SK-N-SH (cell line): ENCODE measurements at regions not wholly inside any gene's neighbourhood (a gene's known extent, or its start where the extent isn't known, plus 50 kb on each side); places are given as distances from the start of the nearest gene placed in this dataset.

Source experiments
- CTCF ChIA-PET: fragments of 300-600, 350-600 bp; formaldehyde crosslinking; extraction: SDS; loops from one replicate; lab custom pipeline; 2021; lab: Yijun Ruan, JAX
- POLR2A ChIA-PET: fragments of 350-600 bp; sonication (Branson Sonifier 250); formaldehyde crosslinking; extraction: SDS; loops from one replicate; lab custom pipeline; 2020; ENCODE audit warnings: antibody characterized with exemption, inconsistent platforms; lab: Yijun Ruan, JAX
- DNase-seq: peaks from one replicate; pipeline ENCODE4 v3.0.0; 2012
- H2AFZ ChIP-seq: fragments of 200-600 bp; sonication (generic); 2 replicates; pipeline ENCODE4 v1.8.1; 2016; ENCODE audit warnings: antibody characterized with exemption, mild to moderate bottlenecking, low read depth
- H3F3A ChIP-seq: fragments of 200-600 bp; sonication (generic); replicated peaks from 2 replicates; pipeline ENCODE3; 2016; ENCODE audit warnings: antibody characterized with exemption, mild to moderate bottlenecking; ENCODE audit not compliant: insufficient read depth
- H3K27ac ChIP-seq, 2 experiments: fragments of 200-500 bp in 1 of 2; fragments of 200-600 bp in 1 of 2; sonication (Bioruptor generic) in 1 of 2; sonication (generic), shearing (Covaris generic) in 1 of 2; 2 replicates each; pipeline versions ENCODE4 v1.5.1 to v1.6.1; 2014 to 2016; ENCODE audit warnings: low read depth in 2 of 2, inconsistent platforms in 1 of 2, low read length in 1 of 2, mild to moderate bottlenecking in 1 of 2, mixed read lengths in 1 of 2
- H3K27me3 ChIP-seq: fragments of 200-600 bp; sonication (generic), shearing (Covaris generic); 2 replicates; pipeline ENCODE4 v1.6.1; 2016; ENCODE audit warnings: mixed run types; ENCODE audit not compliant: insufficient read depth
- H3K36me3 ChIP-seq, 2 experiments: fragments of 200-500 bp in 1 of 2; fragments of 200-600 bp in 1 of 2; sonication (Bioruptor generic) in 1 of 2; sonication (generic) in 1 of 2; replicated peaks in 1 of 2; 2 replicates each; pipeline versions ENCODE3 to v1.5.1; 2014 to 2016; ENCODE audit warnings: low read length in 1 of 2, mild to moderate bottlenecking in 1 of 2; ENCODE audit not compliant: insufficient read depth in 2 of 2, control insufficient read depth in 1 of 2
- H3K4me1 ChIP-seq, 2 experiments: fragments of 200-500 bp in 1 of 2; fragments of 200-600 bp in 1 of 2; sonication (Bioruptor generic) in 1 of 2; sonication (generic), shearing (Covaris generic) in 1 of 2; 2 replicates each; pipeline versions ENCODE4 v1.5.1 to v1.6.1; 2014 to 2016; ENCODE audit warnings: low read depth in 1 of 2, low read length in 1 of 2, mixed run types in 1 of 2; ENCODE audit not compliant: insufficient read depth in 2 of 2, control insufficient read depth in 1 of 2
- H3K4me2 ChIP-seq: fragments of 200-600 bp; sonication (generic), shearing (Covaris generic); 2 replicates; pipeline ENCODE4 v1.6.1; 2017; ENCODE audit warnings: mixed run types
- H3K4me3 ChIP-seq, 2 experiments: fragments of 200-500 bp in 1 of 2; fragments of 200-600 bp in 1 of 2; sonication (Bioruptor generic) in 1 of 2; sonication (generic), shearing (Covaris generic) in 1 of 2; 2 replicates each; pipeline versions ENCODE4 v1.5.1 to v1.8.1; 2014 to 2016; ENCODE audit warnings: low read depth in 2 of 2, inconsistent platforms in 1 of 2, low read length in 1 of 2, mild to moderate bottlenecking in 1 of 2, mixed read lengths in 1 of 2, moderate library complexity in 1 of 2
- H3K79me2 ChIP-seq: fragments of 200-600 bp; sonication (generic); 2 replicates; pipeline ENCODE4 v1.8.1; 2017; ENCODE audit warnings: mild to moderate bottlenecking; ENCODE audit not compliant: insufficient read depth
- H3K9ac ChIP-seq: fragments of 200-600 bp; sonication (generic); 2 replicates; pipeline ENCODE4 v1.6.1; 2017; ENCODE audit warnings: mixed run types
- H3K9me2 ChIP-seq: fragments of 200-600 bp; sonication (generic); 2 replicates; pipeline ENCODE4 v1.6.1; 2017; ENCODE audit warnings: mixed run types
- H3K9me3 ChIP-seq: fragments of 200-600 bp; sonication (generic); 2 replicates; pipeline ENCODE4 v1.6.1; 2017; ENCODE audit warnings: mixed run types, mild to moderate bottlenecking, moderate library complexity
- H4K20me1 ChIP-seq: fragments of 200-600 bp; sonication (generic); 2 replicates; pipeline ENCODE4 v1.6.1; 2017; ENCODE audit warnings: mild to moderate bottlenecking, mixed run types; ENCODE audit not compliant: insufficient read depth
- CHD2 ChIP-seq: fragments of 150-350 bp; IDR thresholded peaks from 2 replicates; pipeline ENCODE4 v1.6.1; 2018; ENCODE audit warnings: low read length; ENCODE audit not compliant: partially characterized antibody
- CTCF ChIP-seq: fragments of 200-600 bp; sonication (generic); IDR thresholded peaks from 2 replicates; pipeline ENCODE4 v1.6.1; 2017; ENCODE audit warnings: antibody characterized with exemption, mild to moderate bottlenecking, moderate library complexity
- ELF1 ChIP-seq: IDR thresholded peaks from 2 replicates; pipeline ENCODE4 v1.4.0; 2012
- EP300 ChIP-seq, 2 experiments: IDR thresholded peaks; 2 replicates each; pipeline versions ENCODE4 v1.4.0 to v1.6.1; 2012; ENCODE audit warnings: borderline replicate concordance in 1 of 2, low read depth in 1 of 2, low read length in 1 of 2
- FOXJ3 ChIP-seq: sonication (generic); formaldehyde crosslinking; IDR thresholded peaks from 2 replicates; pipeline ENCODE4 v1.5.1; 2020; ENCODE audit warnings: mild to moderate bottlenecking, missing genetic modification reagents
- FOXM1 ChIP-seq: IDR thresholded peaks from 2 replicates; pipeline ENCODE4 v1.4.0; 2012; ENCODE audit warnings: low read depth, mild to moderate bottlenecking
- IRF3 ChIP-seq: fragments of 150-350 bp; IDR thresholded peaks from 2 replicates; pipeline ENCODE4 v1.6.1; 2016; ENCODE audit warnings: mild to moderate bottlenecking, low read depth, low read length
- MAX ChIP-seq: IDR thresholded peaks from 2 replicates; pipeline ENCODE4 v1.4.0; 2012; ENCODE audit warnings: low read depth
- NFIC ChIP-seq: IDR thresholded peaks from 2 replicates; pipeline ENCODE4 v1.4.0; 2012; ENCODE audit warnings: borderline replicate concordance
- RCOR1 ChIP-seq: fragments of 150-350 bp; IDR thresholded peaks from 2 replicates; pipeline ENCODE4 v1.6.1; 2017; ENCODE audit warnings: antibody characterized with exemption, low read length
- REST ChIP-seq: IDR thresholded peaks from 2 replicates; pipeline ENCODE4 v1.6.1; 2012; ENCODE audit warnings: mild to moderate bottlenecking, low read depth, low read length, moderate library complexity
- RXRA ChIP-seq: IDR thresholded peaks from 2 replicates; pipeline ENCODE4 v1.4.0; 2012; ENCODE audit warnings: low read depth, mild to moderate bottlenecking, borderline replicate concordance
- SIN3A ChIP-seq: IDR thresholded peaks from 2 replicates; pipeline ENCODE4 v1.6.1; 2012; ENCODE audit warnings: low read depth, mild to moderate bottlenecking, low read length, moderate library complexity, borderline replicate concordance
- SMC3 ChIP-seq: IDR thresholded peaks from 2 replicates; pipeline ENCODE4 v1.6.1; 2012; ENCODE audit warnings: low read depth, low read length, improper control_type of control experiment
- TEAD4 ChIP-seq: IDR thresholded peaks from 2 replicates; pipeline ENCODE4 v1.4.0; 2012; ENCODE audit warnings: mild to moderate bottlenecking, borderline replicate concordance; ENCODE audit not compliant: insufficient read depth
- USF2 ChIP-seq: fragments of 150-350 bp; IDR thresholded peaks from 2 replicates; pipeline ENCODE4 v1.6.1; 2017; ENCODE audit warnings: antibody characterized with exemption, low read length, low read depth, borderline replicate concordance
- ZBTB33 ChIP-seq: IDR thresholded peaks from 2 replicates; pipeline ENCODE4 v1.4.0; 2012; ENCODE audit warnings: low read depth, borderline replicate concordance
- WGBS: methylation state at CpG from one replicate; pipeline ENCODE4 v1.1.6; 2017; ENCODE audit warnings: low lambda C conversion rate; 5-methylcytosine and 5-hydroxymethylcytosine counted together

GRCh38 chr16:24624102-24624501, 84.7 kb downstream of the RBBP6 start:
- no peaks in the 10 kb centered on the region for H3K9me2 ChIP-seq

More at GRCh38 chr16:24624102-24624501, 84.7 kb downstream of the RBBP6 start:
- Histone ChIP-seq H3K4me1 (no peaks in the 10 kb centered on the region), H3K9ac (no peak overlapping the region), H4K20me1 (no peaks in the 10 kb centered on the region), H3K36me3 (no peaks in the 10 kb centered on the region), H3K79me2 (no peaks in the 10 kb centered on the region), H3F3A (peaks cover 6% of the 10 kb centered on the region), H3K27ac (no peak overlapping the region), H3K27me3 (no peaks in the 10 kb centered on the region), H2AFZ (no peak overlapping the region), H3K4me2 (no peak overlapping the region), H3K9me3 (no peaks in the 10 kb centered on the region), H3K4me3 (no peak overlapping the region)
- DNase-seq: no peak
- ChIA-PET CTCF (no interaction called here), POLR2A (no interaction called here)
- 87% methylated on average over 6 of the region's 9 CpGs for WGBS
- TF ChIP-seq ELF1 (no peak), FOXM1 (no peak), FOXJ3 (no peak), USF2 (no peak), SMC3 (no peak), EP300 (IDR thresholded peaks at IDR 0.05; ENCODE audit: borderline replicate concordance in 1 of 2, low read depth in 1 of 2, low read length in 1 of 2) (no peak), REST (no peak), RXRA (no peak), RCOR1 (no peak), CHD2 (no peak), SIN3A (no peak), TEAD4 (no peak), CTCF (no peak), IRF3 (no peak), ZBTB33 (no peak), NFIC (no peak), MAX (no peak)
